AG04449 (cell line): ENCODE measurements at regions not wholly inside any gene's neighbourhood (a gene's known extent, or its start where the extent isn't known, plus 50 kb on each side); places are given as distances from the start of the nearest gene placed in this dataset.

Experiments
- CTCF ChIA-PET: fragments of 350-600 bp; formaldehyde crosslinking; extraction: SDS; loops from one replicate; lab custom pipeline; 2021; ENCODE audit warnings: antibody characterized with exemption; lab: Yijun Ruan, JAX
- POLR2A ChIA-PET: fragments of 400-600, 350-600 bp; formaldehyde crosslinking; extraction: SDS; loops from one replicate; lab custom pipeline; 2020; ENCODE audit warnings: antibody characterized with exemption, inconsistent platforms; lab: Yijun Ruan, JAX
- DNase-seq: peaks from one replicate; pipeline ENCODE4 v3.0.0-alpha.2; 2010; ENCODE audit warnings: low read depth, low spot score
- H3K4me3 ChIP-seq: 2 replicates; pipeline ENCODE4 v1.5.1; 2011; ENCODE audit warnings: low read depth, mild to moderate bottlenecking, control low read depth, low read length
- CTCF ChIP-seq: IDR thresholded peaks from one replicate; pipeline ENCODE4 v1.5.1; 2011; ENCODE audit warnings: mild to moderate bottlenecking, moderate library complexity, low read length, control low read depth, inconsistent platforms; ENCODE audit not compliant: insufficient read depth; ENCODE audit errors: missing control alignments

GRCh38 chr20:57998981-57999464 is 229.4 kb downstream of the ANKRD60 start:
- ChIA-PET POLR2A (no interaction called here), CTCF (no interaction called here)
- DNase-seq = no peak
- no peak overlapping the region for H3K4me3 ChIP-seq
- TF ChIP-seq CTCF = no peak

- no peak for TF ChIP-seq CTCF
- CTCF ChIA-PET = no interaction called here
- H3K4me3 ChIP-seq = no peak overlapping the region
- POLR2A ChIA-PET = no interaction called here
- no peak for DNase-seq
These were observed 230.2 kb downstream of the ANKRD60 start for GRCh38 chr20:57998276-57998675.

- ChIA-PET CTCF (no interaction called here), POLR2A (no interaction called here)
- no peak for DNase-seq
- TF ChIP-seq CTCF = no peak
- no peak overlapping the region for H3K4me3 ChIP-seq
These were observed 231.2 kb downstream of the ANKRD60 start for GRCh38 chr20:57996936-57997890.

- no peak for TF ChIP-seq CTCF
- ChIA-PET POLR2A (no interaction called here), CTCF (no interaction called here)
- no peak overlapping the region for H3K4me3 ChIP-seq
- no peak for DNase-seq
These were observed 232.0 kb downstream of the ANKRD60 start for GRCh38 chr20:57996465-57996864.

- no peak overlapping the region for H3K4me3 ChIP-seq
- no peak for TF ChIP-seq CTCF
- CTCF ChIA-PET = no interaction called here
- DNase-seq = no peak
- POLR2A ChIA-PET = no interaction called here
These were observed 233.0 kb downstream of the ANKRD60 start for GRCh38 chr20:57995381-57995977.
